ENCODE measurements at regions not wholly inside any gene's neighbourhood (a gene's known extent, or its start where the extent isn't known, plus 50 kb on each side); places are given as distances from the start of the nearest gene placed in this dataset.

DNA sequence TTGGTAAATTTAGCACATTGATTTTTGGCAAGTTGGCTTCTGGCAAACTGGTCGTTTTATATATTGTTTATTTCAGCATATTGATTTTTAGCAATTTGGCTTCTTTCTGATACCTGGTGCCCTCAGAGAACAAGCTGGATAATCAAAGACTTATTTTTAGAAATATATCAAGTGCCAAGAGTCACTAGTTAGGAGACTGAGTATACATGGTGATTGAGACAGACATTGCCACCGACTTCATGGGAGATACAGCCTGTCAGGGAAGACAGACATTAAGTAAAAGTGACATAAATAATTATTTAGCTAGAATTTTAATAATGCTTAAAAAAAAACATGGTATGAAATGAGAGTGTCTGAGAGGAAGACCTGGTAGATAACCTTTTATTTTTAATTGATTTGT is 242.3 kb upstream of the MTNR1B start:
- ATAC-seq (replicated peaks in 1 of 2) (no peak), DNase-seq (no peak)
- Mint-ChIP-seq H3K27ac (no peak overlapping the region), H3K9me3 (peaks cover 3 to 8% of the 10 kb centered on the region in 2 donors), H3K4me3 (no peak overlapping the region), H3K4me1 (ENCODE audit: low read depth) (no peaks in the 10 kb centered on the region), H3K36me3 (ENCODE audit: insufficient read depth in 2 of 2) (no peaks in the 10 kb centered on the region), H3K27me3 (ENCODE audit: low read depth) (no peaks in the 10 kb centered on the region)

DNA sequence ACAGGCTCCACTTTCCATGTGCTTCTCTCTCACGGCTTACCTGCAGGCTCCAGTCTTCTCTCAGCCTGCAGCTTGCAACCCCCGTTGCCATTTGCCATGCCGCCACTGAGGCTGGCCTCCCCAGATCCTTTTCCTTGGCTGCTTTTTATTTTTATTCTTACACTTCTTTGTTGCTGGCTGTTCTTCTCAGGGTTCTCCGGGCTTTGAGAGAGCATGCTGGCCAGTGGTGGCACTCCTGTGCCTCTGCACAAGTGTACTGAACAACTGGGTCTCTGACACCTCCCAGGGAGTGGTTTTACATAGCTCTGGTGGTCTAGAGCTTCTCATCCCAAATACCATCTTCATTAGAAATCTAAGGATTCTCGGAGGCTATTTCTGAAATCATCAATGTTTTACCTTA is 241.7 kb upstream of the MTNR1B start:
- H3K4me1 Mint-ChIP-seq (ENCODE audit: low read depth), result no peaks in the 10 kb centered on the region

DNA sequence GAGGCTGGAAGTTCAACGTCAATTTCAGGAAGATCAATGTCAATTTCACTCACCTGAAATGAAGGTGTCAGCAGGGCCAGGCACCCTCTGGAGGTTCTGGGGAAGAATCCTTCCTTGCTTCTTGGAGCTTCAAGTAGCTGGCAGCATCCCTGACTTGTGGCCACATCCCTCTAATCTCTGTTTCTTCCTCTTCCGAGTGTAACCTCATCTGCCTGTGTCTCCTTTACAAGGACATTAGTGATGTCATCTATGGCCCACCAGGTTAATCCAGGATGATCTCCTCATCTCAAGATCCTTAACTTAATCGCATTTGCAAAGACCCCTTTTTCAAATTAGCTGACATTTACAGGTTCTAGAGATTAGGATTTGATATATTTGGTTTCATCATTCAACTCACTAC is 240.8 kb upstream of the MTNR1B start:
- no peaks in the 10 kb centered on the region for H3K27me3 Mint-ChIP-seq (ENCODE audit: low read depth)
- no peaks in the 10 kb centered on the region for H3K4me1 Mint-ChIP-seq (ENCODE audit: low read depth)
- H3K27ac Mint-ChIP-seq, result no peak overlapping the region
- DNase-seq (no peak), ATAC-seq (replicated peaks in 1 of 2) (no peak)
- no peaks in the 10 kb centered on the region for H3K9me3 Mint-ChIP-seq
- no peak overlapping the region for H3K4me3 Mint-ChIP-seq
- H3K36me3 Mint-ChIP-seq (ENCODE audit: insufficient read depth in 2 of 2), result no peaks in the 10 kb centered on the region

More for the DNA sequence above, 241.7 kb upstream of the MTNR1B start:
- Mint-ChIP-seq H3K27me3 (ENCODE audit: low read depth) (no peaks in the 10 kb centered on the region), H3K36me3 (ENCODE audit: insufficient read depth in 2 of 2) (no peaks in the 10 kb centered on the region), H3K27ac (no peak overlapping the region), H3K9me3 (peaks cover 3 to 8% of the 10 kb centered on the region in 2 donors), H3K4me3 (no peak overlapping the region)
- ATAC-seq (replicated peaks in 1 of 2) (no peak), DNase-seq (no peak)

DNA sequence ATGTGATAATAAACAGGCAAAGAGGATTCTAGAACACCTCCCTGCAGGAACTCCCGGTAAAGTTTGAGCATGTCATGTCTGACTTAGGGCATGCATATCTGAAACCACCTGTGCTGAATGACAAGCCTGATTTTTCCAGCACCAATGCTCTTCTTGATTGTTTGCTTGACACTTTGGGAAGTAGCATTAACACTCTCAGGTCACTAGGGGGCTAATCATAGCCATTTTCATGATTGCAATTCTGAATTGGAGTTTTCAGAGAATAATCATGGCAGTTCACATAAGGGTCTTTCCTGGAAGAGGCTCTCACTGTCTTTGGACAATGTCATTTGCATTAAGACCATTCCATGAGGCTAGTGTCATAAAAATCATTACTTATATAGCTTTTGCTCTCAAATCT is 234.4 kb upstream of the MTNR1B start:
- H3K4me3 Mint-ChIP-seq, result no peak overlapping the region
- H3K27ac Mint-ChIP-seq, result no peak overlapping the region
- H3K36me3 Mint-ChIP-seq (ENCODE audit: insufficient read depth in 2 of 2), result no peaks in the 10 kb centered on the region
- H3K4me1 Mint-ChIP-seq (ENCODE audit: low read depth), result no peaks in the 10 kb centered on the region
- H3K9me3 Mint-ChIP-seq, result no peaks in the 10 kb centered on the region
- DNase-seq (no peak), ATAC-seq (replicated peaks in 1 of 2) (no peak)
- no peaks in the 10 kb centered on the region for H3K27me3 Mint-ChIP-seq (ENCODE audit: low read depth)

DNA sequence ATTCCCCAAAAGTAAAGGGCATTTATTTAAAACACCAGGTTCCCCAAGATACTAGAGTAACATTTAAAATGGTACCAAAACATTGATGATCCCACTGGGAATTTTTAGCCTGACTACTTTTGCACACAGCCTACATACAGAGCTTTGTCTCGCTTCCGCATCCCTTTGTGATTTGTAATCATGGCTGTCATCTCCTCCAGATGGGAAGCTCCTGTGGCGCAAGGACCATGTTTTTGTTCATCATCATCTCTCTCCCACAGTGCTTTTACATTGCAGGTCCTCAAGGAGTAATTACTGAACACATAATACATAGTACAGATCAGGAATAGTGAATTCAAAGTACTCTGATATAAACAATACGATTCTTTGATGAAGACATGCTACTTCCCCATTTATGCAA is 231.2 kb upstream of the MTNR1B start:
- no peak overlapping the region for H3K27ac Mint-ChIP-seq
- H3K27me3 Mint-ChIP-seq (ENCODE audit: low read depth), result no peaks in the 10 kb centered on the region
- no peak overlapping the region for H3K4me3 Mint-ChIP-seq
- H3K36me3 Mint-ChIP-seq (ENCODE audit: insufficient read depth in 2 of 2), result no peaks in the 10 kb centered on the region
- H3K4me1 Mint-ChIP-seq (ENCODE audit: low read depth), result no peaks in the 10 kb centered on the region
- ATAC-seq (replicated peaks in 1 of 2) (no peak), DNase-seq (no peak)
- H3K9me3 Mint-ChIP-seq, result no peaks in the 10 kb centered on the region

DNA sequence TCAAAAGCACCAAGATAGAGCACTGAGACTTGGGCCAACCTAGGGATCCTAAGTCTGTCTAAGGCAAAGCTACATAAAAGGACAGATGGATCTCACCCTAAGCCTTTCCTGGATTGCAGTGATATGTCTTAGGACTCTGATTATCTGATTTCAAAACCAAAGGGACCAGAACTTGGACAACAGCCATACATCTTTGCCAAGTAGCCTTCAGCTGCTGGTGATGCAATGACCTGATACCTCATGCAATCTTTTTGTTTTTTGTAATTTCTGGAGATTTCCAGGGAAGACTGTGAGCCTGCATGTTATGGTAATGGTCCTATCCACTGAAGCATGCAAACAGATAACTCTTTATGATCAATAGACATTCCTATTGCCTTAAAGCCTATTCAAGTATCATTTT is 230.4 kb upstream of the MTNR1B start:
- H3K4me1 Mint-ChIP-seq (ENCODE audit: low read depth), result no peaks in the 10 kb centered on the region
- no peaks in the 10 kb centered on the region for H3K27me3 Mint-ChIP-seq (ENCODE audit: low read depth)
- no peak overlapping the region for H3K4me3 Mint-ChIP-seq
- H3K36me3 Mint-ChIP-seq (ENCODE audit: insufficient read depth in 2 of 2), result no peaks in the 10 kb centered on the region
- no peak overlapping the region for H3K27ac Mint-ChIP-seq
- ATAC-seq (replicated peaks in 1 of 2), result no peak
- DNase-seq, result no peak
- H3K9me3 Mint-ChIP-seq, result no peaks in the 10 kb centered on the region

DNA sequence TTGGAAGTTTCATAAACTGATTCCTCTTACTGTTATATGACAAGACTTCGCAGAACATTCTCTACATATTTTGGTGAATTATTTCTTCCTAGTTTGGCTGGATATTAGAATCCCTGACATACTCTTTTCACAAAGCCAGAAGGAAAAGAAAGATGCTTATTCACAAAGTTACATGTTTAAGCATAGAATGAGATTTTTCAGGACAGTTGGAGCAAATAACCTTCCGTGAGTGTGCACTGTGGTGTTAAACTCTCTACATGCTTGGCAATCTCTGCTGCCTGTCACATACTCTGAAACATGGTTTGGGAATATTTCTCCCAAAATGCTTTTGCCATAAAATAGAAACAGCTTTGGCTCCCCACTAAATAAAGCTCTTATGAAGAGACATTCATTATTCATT is 230.0 kb upstream of the MTNR1B start:
- no peaks in the 10 kb centered on the region for H3K36me3 Mint-ChIP-seq (ENCODE audit: insufficient read depth in 2 of 2)
- DNase-seq (no peak), ATAC-seq (replicated peaks in 1 of 2) (no peak)
- no peak overlapping the region for H3K27ac Mint-ChIP-seq
- no peaks in the 10 kb centered on the region for H3K27me3 Mint-ChIP-seq (ENCODE audit: low read depth)
- H3K4me1 Mint-ChIP-seq (ENCODE audit: low read depth), result no peaks in the 10 kb centered on the region
- no peaks in the 10 kb centered on the region for H3K9me3 Mint-ChIP-seq
- H3K4me3 Mint-ChIP-seq, result no peak overlapping the region

DNA sequence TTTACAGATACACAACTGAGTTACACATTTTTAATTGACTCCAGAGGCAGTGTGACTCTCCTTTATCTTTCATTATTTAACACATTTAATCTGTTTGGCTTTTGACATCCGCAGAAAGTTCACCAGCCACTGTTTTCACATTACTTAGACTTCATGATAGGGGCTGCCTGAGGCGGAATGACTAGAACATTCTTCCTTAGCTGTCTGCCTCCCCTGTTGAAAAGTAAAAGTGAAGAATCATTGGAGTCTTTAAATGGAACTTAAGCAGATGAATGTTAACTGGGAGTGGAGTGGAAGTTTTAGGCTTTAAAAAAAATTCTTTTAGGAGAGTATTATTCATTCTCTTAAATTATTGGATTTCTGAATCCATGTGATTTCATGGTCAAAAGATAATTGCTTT is 229.2 kb upstream of the MTNR1B start:
- Mint-ChIP-seq H3K4me1 (ENCODE audit: low read depth) (no peaks in the 10 kb centered on the region), H3K27ac (no peak overlapping the region), H3K27me3 (ENCODE audit: low read depth) (no peaks in the 10 kb centered on the region), H3K4me3 (no peak overlapping the region), H3K36me3 (ENCODE audit: insufficient read depth in 2 of 2) (no peaks in the 10 kb centered on the region), H3K9me3 (no peaks in the 10 kb centered on the region)
- ATAC-seq (replicated peaks in 1 of 2) (no peak), DNase-seq (no peak)

DNA sequence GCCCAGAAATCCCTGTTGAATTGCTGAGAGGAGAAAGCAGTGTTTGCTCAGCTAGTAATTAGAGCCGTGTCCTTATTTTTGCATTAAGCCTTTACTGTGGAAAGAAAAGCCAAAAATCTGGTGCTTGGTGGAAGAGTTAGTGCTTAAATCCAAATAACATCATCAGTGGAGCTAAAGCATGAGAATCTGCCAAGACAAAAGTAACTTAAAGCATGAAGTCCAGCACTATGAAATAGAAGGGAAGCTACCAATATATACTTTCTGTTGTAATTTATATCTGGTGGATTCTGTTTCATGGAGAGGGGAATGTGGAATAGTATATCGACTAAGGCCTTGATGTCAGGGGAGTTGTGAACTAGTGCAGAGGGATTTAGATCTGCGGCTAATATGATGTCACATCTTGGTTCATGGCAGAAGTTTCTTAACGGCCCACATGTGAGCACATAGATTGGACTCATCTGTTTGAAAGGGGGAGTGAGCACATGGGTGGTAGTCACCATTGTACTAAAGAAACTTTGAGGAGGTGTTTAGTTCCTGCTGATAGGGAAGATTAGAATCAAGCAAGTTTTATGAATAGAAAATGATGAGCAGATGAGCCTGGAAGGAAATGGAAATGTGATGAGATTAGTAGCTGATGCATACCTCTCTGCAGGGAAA is 224.4 kb upstream of the MTNR1B start:
- Mint-ChIP-seq H3K4me3 (no peak overlapping the region), H3K27me3 (ENCODE audit: low read depth) (peaks cover 6% of the 10 kb centered on the region), H3K27ac (no peak overlapping the region), H3K4me1 (ENCODE audit: low read depth) (no peaks in the 10 kb centered on the region), H3K9me3 (peaks cover 1 to 3% of the 10 kb centered on the region in 2 donors), H3K36me3 (ENCODE audit: insufficient read depth in 2 of 2) (peaks cover 0 to 2% of the 10 kb centered on the region in 2 donors)
- DNase-seq (no peak), ATAC-seq (replicated peaks in 1 of 2) (no peak)

DNA sequence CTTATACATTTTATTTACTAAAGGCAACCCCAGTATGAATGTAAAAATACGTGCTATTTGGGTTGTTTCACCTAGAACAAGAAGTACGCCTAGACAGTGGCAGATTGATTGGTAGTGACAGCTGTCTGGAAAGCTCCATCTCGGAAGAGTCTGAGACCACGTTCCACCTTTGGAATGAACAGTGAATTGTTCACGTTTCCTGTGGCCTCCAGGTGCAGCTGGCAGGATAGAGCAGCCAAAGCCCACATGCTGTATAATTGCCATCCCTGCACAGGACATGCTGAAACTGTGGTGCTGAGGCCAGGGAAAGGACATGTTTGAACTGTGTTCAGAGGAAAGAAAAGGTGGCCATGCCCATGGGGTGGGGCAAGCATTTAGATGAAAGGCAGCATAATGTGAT is 218.7 kb upstream of the MTNR1B start:
- ATAC-seq (replicated peaks in 1 of 2) (no peak), DNase-seq (no peak)
- no peak overlapping the region for H3K4me3 Mint-ChIP-seq
- H3K9me3 Mint-ChIP-seq, result peaks cover 4 to 5% of the 10 kb centered on the region in 2 donors
- H3K27me3 Mint-ChIP-seq (ENCODE audit: low read depth), result peaks cover 6% of the 10 kb centered on the region
- H3K4me1 Mint-ChIP-seq (ENCODE audit: low read depth), result no peaks in the 10 kb centered on the region
- H3K27ac Mint-ChIP-seq, result no peak overlapping the region
- peaks cover 0 to 2% of the 10 kb centered on the region in 2 donors for H3K36me3 Mint-ChIP-seq (ENCODE audit: insufficient read depth in 2 of 2)

DNA sequence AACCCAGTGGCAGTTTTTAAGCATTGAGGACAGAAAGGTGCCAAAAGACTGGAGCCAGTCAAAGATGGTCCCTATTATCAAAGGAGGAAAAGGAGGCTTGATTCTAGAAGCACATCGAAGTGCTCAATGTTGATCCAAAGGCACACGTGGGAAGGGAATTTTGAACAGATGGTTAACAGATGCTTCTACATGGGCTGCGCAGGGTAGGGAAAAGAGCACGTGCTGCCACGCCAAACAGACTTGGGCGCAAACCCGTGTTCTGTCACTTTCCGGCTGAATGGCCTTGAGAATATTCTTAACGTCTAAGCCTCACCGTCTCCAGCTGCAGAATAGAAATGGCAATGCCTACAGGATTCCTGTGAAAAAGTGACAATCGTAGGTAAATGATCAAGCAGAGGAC is 217.9 kb upstream of the MTNR1B start:
- ATAC-seq (replicated peaks in 1 of 2), result no peak

DNA sequence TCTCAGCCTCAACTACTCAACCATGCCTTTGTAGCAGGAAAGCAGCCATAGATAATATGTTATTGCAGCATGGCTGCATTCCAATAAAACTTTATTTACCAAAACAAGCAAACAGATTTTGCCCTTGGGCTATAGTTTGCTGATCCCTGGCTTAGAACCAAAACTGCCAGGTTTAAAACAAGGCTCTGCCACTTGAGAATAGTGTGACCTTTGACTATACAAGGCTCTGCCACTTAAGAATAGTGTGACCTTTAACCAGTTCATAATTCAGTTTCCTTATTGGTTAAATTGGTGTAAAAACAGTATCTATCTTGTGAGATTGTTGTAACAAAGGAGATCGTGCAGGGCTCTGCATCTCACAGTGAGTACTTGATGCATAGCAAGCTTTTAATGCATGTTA is 217.3 kb upstream of the MTNR1B start:
- Mint-ChIP-seq H3K36me3 (ENCODE audit: insufficient read depth in 2 of 2) (peaks cover 0 to 2% of the 10 kb centered on the region in 2 donors), H3K27me3 (ENCODE audit: low read depth) (peaks cover 6% of the 10 kb centered on the region), H3K9me3 (peaks cover 4 to 5% of the 10 kb centered on the region in 2 donors), H3K4me1 (ENCODE audit: low read depth) (no peaks in the 10 kb centered on the region), H3K4me3 (no peak overlapping the region), H3K27ac (no peak overlapping the region)
- ATAC-seq (replicated peaks in 1 of 2) (no peak), DNase-seq (no peak)

More for the DNA sequence above, 217.9 kb upstream of the MTNR1B start:
- Mint-ChIP-seq H3K4me3 (no peak overlapping the region), H3K27ac (no peak overlapping the region), H3K27me3 (ENCODE audit: low read depth) (peaks cover 6% of the 10 kb centered on the region), H3K4me1 (ENCODE audit: low read depth) (no peaks in the 10 kb centered on the region), H3K36me3 (ENCODE audit: insufficient read depth in 2 of 2) (peaks cover 0 to 2% of the 10 kb centered on the region in 2 donors), H3K9me3 (peaks cover 4 to 5% of the 10 kb centered on the region in 2 donors)
- DNase-seq, result no peak

DNA sequence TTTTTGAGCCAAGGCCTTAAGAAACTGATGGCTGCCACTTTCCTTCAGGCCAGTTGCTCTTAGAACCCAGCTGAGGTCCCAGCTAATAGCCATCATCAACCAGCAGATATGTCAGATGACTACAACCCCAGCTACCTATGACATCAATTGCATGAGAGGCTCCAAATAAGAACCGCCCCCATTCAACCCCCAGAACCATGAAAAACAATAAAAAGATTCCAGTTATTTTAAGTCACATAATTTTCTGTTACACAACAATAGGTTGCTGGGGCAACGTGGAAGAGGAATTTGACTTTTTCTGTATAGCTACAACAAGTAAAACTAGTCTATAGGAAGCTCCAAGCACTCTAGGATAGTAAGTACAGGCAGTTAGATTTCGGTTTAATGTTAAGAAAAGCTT is 216.3 kb upstream of the MTNR1B start:
- ATAC-seq (replicated peaks in 1 of 2) (no peak), DNase-seq (no peak)
- Mint-ChIP-seq H3K27me3 (ENCODE audit: low read depth) (peaks cover 5% of the 10 kb centered on the region), H3K4me1 (ENCODE audit: low read depth) (no peaks in the 10 kb centered on the region), H3K4me3 (no peak overlapping the region), H3K9me3 (peaks cover 3 to 4% of the 10 kb centered on the region in 2 donors), H3K27ac (no peak overlapping the region), H3K36me3 (ENCODE audit: insufficient read depth in 2 of 2) (peaks cover 0 to 2% of the 10 kb centered on the region in 2 donors)

DNA sequence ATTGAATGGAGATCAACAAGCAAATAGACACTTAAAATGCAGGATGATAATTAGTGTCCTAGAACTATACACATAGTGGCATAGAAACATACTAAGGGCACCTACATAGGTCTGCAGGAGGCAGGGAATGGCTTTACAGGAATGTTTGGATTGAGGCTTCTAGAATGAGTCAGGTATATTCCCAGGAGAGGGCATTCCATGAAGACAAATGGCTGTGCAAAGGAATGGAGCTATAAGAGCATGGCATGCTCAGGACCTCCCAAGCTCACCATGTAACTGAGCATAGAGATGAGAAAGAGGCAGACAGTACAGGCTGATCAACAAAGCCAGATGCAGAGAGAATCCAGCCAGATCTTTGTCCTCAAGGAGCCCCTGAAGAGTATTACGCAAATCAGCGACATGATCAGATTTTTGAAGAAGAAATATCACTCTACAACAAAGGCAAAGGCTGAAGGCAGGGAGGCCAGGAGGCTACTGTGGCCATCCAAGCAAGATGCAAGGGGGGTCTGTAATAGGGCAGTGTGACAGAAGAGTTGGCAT is 211.1 kb upstream of the MTNR1B start:
- DNase-seq, result no peak
- Mint-ChIP-seq H3K9me3 (peaks cover 2% of the 10 kb centered on the region in 2 donors), H3K4me1 (ENCODE audit: low read depth) (no peaks in the 10 kb centered on the region), H3K4me3 (no peak overlapping the region), H3K27me3 (ENCODE audit: low read depth) (no peaks in the 10 kb centered on the region), H3K36me3 (ENCODE audit: insufficient read depth in 2 of 2) (no peaks in the 10 kb centered on the region), H3K27ac (no peak overlapping the region)
- no peak for ATAC-seq (replicated peaks in 1 of 2)

Data from activated T-cell treated with anti-CD3 and anti-CD28 coated beads, Interleukin-2, amount 50 U/mL, for 72 hours (primary cell).